ENCODE measurements at regions not wholly inside any gene's neighbourhood (a gene's known extent, or its start where the extent isn't known, plus 50 kb on each side); places are given as distances from the start of the nearest gene placed in this dataset.

DNA sequence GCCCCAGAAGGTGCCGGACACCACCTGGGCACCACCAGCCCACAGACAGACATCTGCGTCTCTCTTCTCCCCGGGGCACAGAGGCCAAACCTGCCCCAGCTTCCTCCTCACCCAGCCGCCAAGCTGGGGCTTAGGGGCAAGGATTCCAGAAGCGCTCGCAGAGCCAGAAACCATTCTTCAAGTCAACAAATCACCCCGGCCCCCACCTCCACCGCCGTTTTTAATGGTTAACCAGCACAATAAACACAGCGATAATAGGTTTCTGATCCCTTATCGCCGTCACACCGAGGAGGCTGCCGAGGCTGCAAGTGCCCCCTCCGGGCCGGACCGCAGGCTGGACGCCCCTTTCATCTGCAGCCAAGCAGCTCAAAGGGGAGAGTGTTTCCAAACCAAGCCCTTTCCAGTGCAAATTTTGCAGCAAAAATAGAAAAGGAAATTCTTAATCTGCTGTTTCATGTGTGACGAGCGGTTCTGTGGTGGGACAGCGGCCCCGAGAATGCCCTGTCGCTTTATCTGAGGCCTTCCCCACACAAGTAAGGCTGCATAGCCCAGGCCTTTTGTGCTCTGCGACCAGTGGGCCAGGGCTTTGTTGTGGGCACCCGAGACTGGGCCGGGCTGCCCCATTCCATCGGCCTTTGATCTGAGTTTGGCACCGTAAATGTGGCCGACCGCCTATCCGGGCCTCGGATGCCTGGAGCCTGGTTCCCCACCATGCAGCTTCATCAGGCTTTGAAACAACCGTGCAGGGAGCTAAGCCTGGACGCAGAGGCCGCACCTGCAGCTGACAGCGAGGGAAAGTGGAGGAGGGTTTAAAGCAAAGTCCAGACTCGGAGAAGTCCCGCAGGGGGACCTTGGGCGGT, 83.2 kb downstream of the FOXL3 start:
- no peak for TF ChIP-seq EZH2 (optimal IDR thresholded peaks at IDR 0.05; ENCODE audit: low read depth, low read length)
- no peak for TF ChIP-seq EZH2phosphoT487 (IDR thresholded peaks at IDR 0.05; ENCODE audit: low read length)
